Neural cell (in vitro differentiated cells): ENCODE measurements at regions not wholly inside any gene's neighbourhood (a gene's known extent, or its start where the extent isn't known, plus 50 kb on each side); places are given as distances from the start of the nearest gene placed in this dataset.

Source experiments
- H2AFZ ChIP-seq: fragments of 200-600, 300-800 bp; sonication (generic), shearing (Covaris generic); 2 replicates; pipeline ENCODE4 v1.6.0; 2014; ENCODE audit warnings: low read depth, mild to moderate bottlenecking, antibody characterized with exemption, low read length, moderate library complexity
- H3F3A ChIP-seq: fragments of 200-600 bp; shearing (Covaris generic); 2 replicates; pipeline ENCODE4 v1.6.1; 2016; ENCODE audit warnings: mild to moderate bottlenecking, moderate library complexity, mixed read lengths, antibody characterized with exemption, low read length; ENCODE audit not compliant: insufficient read depth, poor library complexity, severe bottlenecking
- H3K27ac ChIP-seq: fragments of 200-600, 300-800 bp; sonication (generic), shearing (Covaris generic); 2 replicates; pipeline ENCODE4 v1.5.1; 2014; ENCODE audit warnings: mild to moderate bottlenecking, low read length, moderate library complexity
- H3K27me3 ChIP-seq: fragments of 300-800, 200-600 bp; sonication (generic), shearing (Covaris generic); 2 replicates; pipeline ENCODE4 v1.6.0; 2014; ENCODE audit warnings: mild to moderate bottlenecking, low read depth, low read length, moderate library complexity; ENCODE audit not compliant: insufficient read depth
- H3K36me3 ChIP-seq: fragments of 300-800, 200-600 bp; sonication (generic), shearing (Covaris generic); 2 replicates; pipeline ENCODE4 v1.5.1; 2014; ENCODE audit warnings: mild to moderate bottlenecking, antibody characterized with exemption, low read length, moderate library complexity; ENCODE audit not compliant: insufficient read depth
- H3K4me2 ChIP-seq: fragments of 300-800, 200-600 bp; sonication (generic), shearing (Covaris generic); 2 replicates; pipeline ENCODE4 v1.6.0; 2014; ENCODE audit warnings: mild to moderate bottlenecking, low read length
- H3K4me3 ChIP-seq: fragments of 300-800, 200-600 bp; sonication (generic), shearing (Covaris generic); 2 replicates; pipeline ENCODE4 v1.5.1; 2014; ENCODE audit warnings: mild to moderate bottlenecking, low read length, moderate library complexity
- H3K79me2 ChIP-seq: fragments of 200-600 bp; shearing (Covaris generic); replicated peaks from 2 replicates; pipeline ENCODE4 v1.6.0; 2014; ENCODE audit warnings: mild to moderate bottlenecking, low read length, moderate library complexity; ENCODE audit not compliant: insufficient read depth
- H3K9ac ChIP-seq: fragments of 300-800, 200-600 bp; sonication (generic), shearing (Covaris generic); 2 replicates; pipeline ENCODE4 v1.6.1; 2016; ENCODE audit warnings: mild to moderate bottlenecking, low read length, mixed read lengths
- H3K9me2 ChIP-seq: fragments of 200-600 bp; shearing (Covaris generic); 2 replicates; pipeline ENCODE4 v1.6.1; 2016; ENCODE audit warnings: mild to moderate bottlenecking, low read length, mixed read lengths; ENCODE audit not compliant: insufficient read depth
- H3K9me3 ChIP-seq: fragments of 200-600, 300-800 bp; sonication (generic), shearing (Covaris generic); 2 replicates; pipeline ENCODE4 v1.6.1; 2016; ENCODE audit warnings: mild to moderate bottlenecking, mixed run types, low read length, moderate library complexity, mixed read lengths
- H4K20me1 ChIP-seq: fragments of 200-600 bp; shearing (Covaris generic); 2 replicates; pipeline ENCODE4 v1.6.1; 2016; ENCODE audit warnings: mild to moderate bottlenecking, mixed run types; ENCODE audit not compliant: insufficient read depth
- EP300 ChIP-seq: fragments of 450-650 bp; conservative IDR thresholded peaks from 2 replicates; pipeline ENCODE4 v1.6.1; 2014; ENCODE audit warnings: antibody characterized with exemption, mild to moderate bottlenecking, moderate library complexity; ENCODE audit not compliant: poor library complexity, severe bottlenecking
- EZH2 ChIP-seq: fragments of 200-600, 300-800 bp; shearing (Covaris generic), sonication (generic); IDR thresholded peaks from 2 replicates; pipeline ENCODE4 v1.6.1; 2014; ENCODE audit warnings: antibody characterized with exemption, low read length, borderline replicate concordance, mild to moderate bottlenecking; ENCODE audit not compliant: insufficient read depth, poor library complexity, severe bottlenecking
- MXI1 ChIP-seq: fragments of 450-650 bp; conservative IDR thresholded peaks from 2 replicates; pipeline ENCODE4 v1.6.1; 2014; ENCODE audit warnings: antibody characterized with exemption, mild to moderate bottlenecking; ENCODE audit not compliant: poor library complexity, severe bottlenecking
- POLR2AphosphoS5 ChIP-seq: IDR thresholded peaks from 2 replicates; pipeline ENCODE4 v1.6.1; 2012
- RAD21 ChIP-seq: fragments of 450-650 bp; conservative IDR thresholded peaks from 2 replicates; pipeline ENCODE4 v1.6.1; 2014; ENCODE audit warnings: antibody characterized with exemption, mild to moderate bottlenecking, moderate library complexity
- SMC3 ChIP-seq: fragments of 450-650 bp; conservative IDR thresholded peaks from 2 replicates; pipeline ENCODE4 v1.6.1; 2014; ENCODE audit warnings: antibody characterized with exemption, mild to moderate bottlenecking, moderate library complexity; ENCODE audit not compliant: poor library complexity
- TAF1 ChIP-seq: IDR thresholded peaks from 2 replicates; pipeline ENCODE4 v1.6.1; 2012; ENCODE audit warnings: low read depth
- TF ChIP-seq, protein P1 (sequence below): IDR thresholded peaks from 2 replicates; pipeline ENCODE4 v1.6.1; 2012; ENCODE audit warnings: borderline replicate concordance
- TF ChIP-seq, protein P2 (sequence below): fragments of 450-650 bp; IDR thresholded peaks from 2 replicates; pipeline ENCODE4 v1.5.1; 2014; ENCODE audit warnings: antibody characterized with exemption, mild to moderate bottlenecking, moderate library complexity; ENCODE audit not compliant: poor library complexity, severe bottlenecking

DNA sequence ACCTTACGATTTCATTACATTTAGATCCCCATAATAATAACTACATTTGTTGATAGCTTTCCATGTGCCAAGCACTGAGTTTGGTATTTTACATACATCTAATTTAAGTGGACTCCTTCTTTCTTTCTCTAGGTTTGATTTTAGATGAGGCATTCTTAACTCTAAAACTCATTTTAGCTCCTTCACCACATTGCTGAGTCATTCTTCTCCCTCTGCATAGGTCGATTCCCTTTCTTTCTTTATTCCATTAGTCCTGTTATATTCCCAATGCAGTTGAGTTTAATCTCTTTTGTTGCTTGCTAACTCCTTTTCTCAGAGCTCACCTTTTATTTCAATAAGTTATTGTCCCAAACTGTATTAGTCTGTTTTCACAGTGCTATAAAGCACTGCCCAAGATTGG, 329.8 kb downstream of the TAF11L14 start:
- Histone ChIP-seq H3K36me3 (no peaks in the 10 kb centered on the region), H3K79me2 (no peaks in the 10 kb centered on the region), H3K4me3 (no peak overlapping the region), H3K9me3 (no peaks in the 10 kb centered on the region), H3K27me3 (no peaks in the 10 kb centered on the region), H3K9me2 (no peaks in the 10 kb centered on the region), H2AFZ (no peak overlapping the region), H4K20me1 (no peaks in the 10 kb centered on the region), H3K9ac (no peak overlapping the region), H3F3A (no peaks in the 10 kb centered on the region), H3K4me2 (no peak overlapping the region), H3K27ac (no peak overlapping the region)
- TF ChIP-seq, protein P1, sequence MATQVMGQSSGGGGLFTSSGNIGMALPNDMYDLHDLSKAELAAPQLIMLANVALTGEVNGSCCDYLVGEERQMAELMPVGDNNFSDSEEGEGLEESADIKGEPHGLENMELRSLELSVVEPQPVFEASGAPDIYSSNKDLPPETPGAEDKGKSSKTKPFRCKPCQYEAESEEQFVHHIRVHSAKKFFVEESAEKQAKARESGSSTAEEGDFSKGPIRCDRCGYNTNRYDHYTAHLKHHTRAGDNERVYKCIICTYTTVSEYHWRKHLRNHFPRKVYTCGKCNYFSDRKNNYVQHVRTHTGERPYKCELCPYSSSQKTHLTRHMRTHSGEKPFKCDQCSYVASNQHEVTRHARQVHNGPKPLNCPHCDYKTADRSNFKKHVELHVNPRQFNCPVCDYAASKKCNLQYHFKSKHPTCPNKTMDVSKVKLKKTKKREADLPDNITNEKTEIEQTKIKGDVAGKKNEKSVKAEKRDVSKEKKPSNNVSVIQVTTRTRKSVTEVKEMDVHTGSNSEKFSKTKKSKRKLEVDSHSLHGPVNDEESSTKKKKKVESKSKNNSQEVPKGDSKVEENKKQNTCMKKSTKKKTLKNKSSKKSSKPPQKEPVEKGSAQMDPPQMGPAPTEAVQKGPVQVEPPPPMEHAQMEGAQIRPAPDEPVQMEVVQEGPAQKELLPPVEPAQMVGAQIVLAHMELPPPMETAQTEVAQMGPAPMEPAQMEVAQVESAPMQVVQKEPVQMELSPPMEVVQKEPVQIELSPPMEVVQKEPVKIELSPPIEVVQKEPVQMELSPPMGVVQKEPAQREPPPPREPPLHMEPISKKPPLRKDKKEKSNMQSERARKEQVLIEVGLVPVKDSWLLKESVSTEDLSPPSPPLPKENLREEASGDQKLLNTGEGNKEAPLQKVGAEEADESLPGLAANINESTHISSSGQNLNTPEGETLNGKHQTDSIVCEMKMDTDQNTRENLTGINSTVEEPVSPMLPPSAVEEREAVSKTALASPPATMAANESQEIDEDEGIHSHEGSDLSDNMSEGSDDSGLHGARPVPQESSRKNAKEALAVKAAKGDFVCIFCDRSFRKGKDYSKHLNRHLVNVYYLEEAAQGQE: no peak
- TF ChIP-seq EP300: no peak
- no peak for TF ChIP-seq EZH2
- TF ChIP-seq TAF1: no peak
- TF ChIP-seq RAD21: no peak
- no peak for TF ChIP-seq SMC3
- TF ChIP-seq MXI1: no peak
- TF ChIP-seq POLR2AphosphoS5: no peak
- TF ChIP-seq, protein P2, sequence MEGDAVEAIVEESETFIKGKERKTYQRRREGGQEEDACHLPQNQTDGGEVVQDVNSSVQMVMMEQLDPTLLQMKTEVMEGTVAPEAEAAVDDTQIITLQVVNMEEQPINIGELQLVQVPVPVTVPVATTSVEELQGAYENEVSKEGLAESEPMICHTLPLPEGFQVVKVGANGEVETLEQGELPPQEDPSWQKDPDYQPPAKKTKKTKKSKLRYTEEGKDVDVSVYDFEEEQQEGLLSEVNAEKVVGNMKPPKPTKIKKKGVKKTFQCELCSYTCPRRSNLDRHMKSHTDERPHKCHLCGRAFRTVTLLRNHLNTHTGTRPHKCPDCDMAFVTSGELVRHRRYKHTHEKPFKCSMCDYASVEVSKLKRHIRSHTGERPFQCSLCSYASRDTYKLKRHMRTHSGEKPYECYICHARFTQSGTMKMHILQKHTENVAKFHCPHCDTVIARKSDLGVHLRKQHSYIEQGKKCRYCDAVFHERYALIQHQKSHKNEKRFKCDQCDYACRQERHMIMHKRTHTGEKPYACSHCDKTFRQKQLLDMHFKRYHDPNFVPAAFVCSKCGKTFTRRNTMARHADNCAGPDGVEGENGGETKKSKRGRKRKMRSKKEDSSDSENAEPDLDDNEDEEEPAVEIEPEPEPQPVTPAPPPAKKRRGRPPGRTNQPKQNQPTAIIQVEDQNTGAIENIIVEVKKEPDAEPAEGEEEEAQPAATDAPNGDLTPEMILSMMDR: no peak

DNA sequence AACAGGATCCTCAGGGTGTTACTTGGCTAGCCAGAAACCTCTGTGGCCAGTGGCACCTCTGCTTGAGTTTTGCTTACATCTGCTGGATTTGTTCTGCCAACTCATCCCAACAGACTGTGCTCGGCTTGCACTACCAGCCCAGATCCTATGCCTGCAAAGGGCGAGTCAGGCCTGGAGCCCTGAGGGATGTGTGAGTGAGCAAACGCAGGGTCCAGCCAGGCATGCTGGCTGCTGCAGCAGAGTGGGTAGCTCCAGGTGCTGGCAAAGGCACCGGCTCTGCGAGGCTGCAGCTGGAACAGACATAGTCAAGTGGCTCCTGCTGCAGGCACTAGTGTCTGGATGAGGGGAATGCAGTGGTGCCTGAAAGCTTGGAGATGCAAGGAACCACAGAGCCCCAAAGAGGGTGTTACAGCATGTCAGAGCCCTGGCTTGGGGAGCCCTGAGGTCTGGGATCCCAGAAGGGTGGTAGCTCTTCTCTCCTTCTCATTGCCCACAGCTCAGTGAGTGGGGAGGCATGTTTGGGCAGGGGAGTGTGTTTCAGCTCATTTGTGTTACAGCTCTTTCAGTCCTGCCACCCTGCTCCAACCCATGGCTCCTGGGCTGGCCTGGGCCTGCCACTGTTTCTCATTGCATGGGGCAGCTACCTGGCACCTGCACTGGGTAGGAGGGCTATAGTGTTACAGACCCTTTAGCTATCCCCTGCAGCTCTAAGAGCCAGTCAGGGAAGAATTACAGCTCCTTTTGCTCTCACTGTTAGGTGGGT, 332.6 kb downstream of the TAF11L14 start:
- no peak overlapping the region for H2AFZ ChIP-seq
- no peak for TF ChIP-seq SMC3
- no peak for TF ChIP-seq RAD21
- TF ChIP-seq POLR2AphosphoS5: no peak
- TF ChIP-seq TAF1: no peak
- no peak for TF ChIP-seq EP300
- no peak for TF ChIP-seq MXI1
- TF ChIP-seq, protein P2: no peak
- TF ChIP-seq, protein P1: no peak
- TF ChIP-seq EZH2: no peak
- H3K27me3 ChIP-seq: no peaks in the 10 kb centered on the region
- H3K4me3 ChIP-seq: no peak overlapping the region
- no peaks in the 10 kb centered on the region for H3K9me2 ChIP-seq
- no peaks in the 10 kb centered on the region for H4K20me1 ChIP-seq
- no peaks in the 10 kb centered on the region for H3K9me3 ChIP-seq
- no peak overlapping the region for H3K27ac ChIP-seq
- H3K4me2 ChIP-seq: no peak overlapping the region
- H3F3A ChIP-seq: no peaks in the 10 kb centered on the region
- no peaks in the 10 kb centered on the region for H3K79me2 ChIP-seq
- no peak overlapping the region for H3K9ac ChIP-seq
- H3K36me3 ChIP-seq: no peaks in the 10 kb centered on the region
